Activated CD4-positive, alpha-beta T cell treated with anti-CD3 and anti-CD28 coated beads for 36 hours (primary cell): ENCODE measurements at regions not wholly inside any gene's neighbourhood (a gene's known extent, or its start where the extent isn't known, plus 50 kb on each side); places are given as distances from the start of the nearest gene placed in this dataset.

Experiments used
- ATAC-seq: fragments of 200-7000 bp; cut with Tn5 transposase; one replicate; pipeline ENCODE4 v1.10.0; 2021; ENCODE audit warnings: mild to moderate bottlenecking, moderate library complexity
- CTCF ChIA-PET: fragments of 350-600 bp; sonication (Branson Sonifier 250); formaldehyde crosslinking; loops from one replicate; lab custom pipeline; 2021; ENCODE audit warnings: antibody characterized with exemption; lab: Charles Lee
- POLR2A ChIA-PET: fragments of 350-600 bp; sonication (Branson Sonifier 250); formaldehyde crosslinking; loops from one replicate; lab custom pipeline; 2021; ENCODE audit warnings: antibody characterized with exemption, inconsistent platforms; lab: Charles Lee
- DNase-seq: peaks from one replicate; pipeline ENCODE4 v3.0.0-alpha.2; 2020
- H3K27ac Mint-ChIP-seq: one replicate; pipeline ENCODE4 v1.8.0; 2021; ENCODE audit warnings: mixed read lengths
- H3K27me3 Mint-ChIP-seq: one replicate; pipeline ENCODE4 v1.8.0; 2021; ENCODE audit warnings: mixed read lengths
- H3K36me3 Mint-ChIP-seq: one replicate; pipeline ENCODE4 v1.8.0; 2021; ENCODE audit warnings: low read depth, mixed read lengths
- H3K4me1 Mint-ChIP-seq: one replicate; pipeline ENCODE4 v1.8.0; 2021; ENCODE audit warnings: mixed read lengths
- H3K4me3 Mint-ChIP-seq: one replicate; pipeline ENCODE4 v1.8.0; 2021; ENCODE audit warnings: mild to moderate bottlenecking, moderate library complexity, mixed read lengths
- H3K9me3 Mint-ChIP-seq: one replicate; pipeline ENCODE4 v1.8.0; 2021; ENCODE audit warnings: low read depth, mixed read lengths
- intact Hi-C, 2 experiments: fragments of 100-400 bp; cut with DNase I in 1 of 2; cut with micrococcal nuclease in 1 of 2; formaldehyde crosslinking; loops; one replicate each; pipeline versions ENCODE4 v1.14.2 to v1.15.1; 2022 to 2024; cut with DNase I, micrococcal nuclease

- no peaks in the 10 kb centered on the region for H3K4me1 Mint-ChIP-seq
- H3K27ac Mint-ChIP-seq, result no peak overlapping the region
- no peak for DNase-seq
- H3K9me3 Mint-ChIP-seq, result no peaks in the 10 kb centered on the region
- POLR2A ChIA-PET, result no interaction called here
- no peak overlapping the region for H3K4me3 Mint-ChIP-seq
- ATAC-seq, result no peak
- CTCF ChIA-PET, result no interaction called here
- H3K36me3 Mint-ChIP-seq, result no peaks in the 10 kb centered on the region
- no peaks in the 10 kb centered on the region for H3K27me3 Mint-ChIP-seq
- intact Hi-C loops, result no loop called here
These were observed 433.7 kb upstream of the MYT1L start for GRCh38 chr2:2764739-2765138.

GRCh38 chr2:2764001-2764355 lies 432.9 kb upstream of the MYT1L start:
- Mint-ChIP-seq H3K27ac (no peak overlapping the region), H3K36me3 (no peaks in the 10 kb centered on the region), H3K27me3 (no peaks in the 10 kb centered on the region), H3K4me3 (no peak overlapping the region), H3K9me3 (no peaks in the 10 kb centered on the region), H3K4me1 (no peaks in the 10 kb centered on the region)
- no peak for ATAC-seq
- no peak for DNase-seq
- ChIA-PET POLR2A (no interaction called here), CTCF (no interaction called here)
- intact Hi-C loops, result no loop called here

GRCh38 chr2:2763351-2764000 lies 432.4 kb upstream of the MYT1L start:
- DNase-seq, result no peak
- ChIA-PET POLR2A (no interaction called here), CTCF (no interaction called here)
- ATAC-seq, result no peak
- H3K9me3 Mint-ChIP-seq, result no peaks in the 10 kb centered on the region
- intact Hi-C loops, result no loop called here
- no peak overlapping the region for H3K27ac Mint-ChIP-seq
- no peaks in the 10 kb centered on the region for H3K27me3 Mint-ChIP-seq
- no peaks in the 10 kb centered on the region for H3K36me3 Mint-ChIP-seq
- H3K4me1 Mint-ChIP-seq, result no peaks in the 10 kb centered on the region
- no peak overlapping the region for H3K4me3 Mint-ChIP-seq

GRCh38 chr2:2762913-2763312 lies 431.8 kb upstream of the MYT1L start:
- Mint-ChIP-seq H3K27me3 (no peaks in the 10 kb centered on the region), H3K27ac (no peak overlapping the region), H3K4me1 (no peaks in the 10 kb centered on the region), H3K9me3 (no peaks in the 10 kb centered on the region), H3K4me3 (no peak overlapping the region), H3K36me3 (no peaks in the 10 kb centered on the region)
- no peak for ATAC-seq
- POLR2A ChIA-PET, result no interaction called here
- no peak for DNase-seq
- CTCF ChIA-PET, result no interaction called here
- intact Hi-C loops, result no loop called here

GRCh38 chr2:2762166-2762908 lies 431.3 kb upstream of the MYT1L start:
- no peaks in the 10 kb centered on the region for H3K9me3 Mint-ChIP-seq
- no peak overlapping the region for H3K27ac Mint-ChIP-seq
- intact Hi-C loops, result no loop called here
- DNase-seq (no peak), ATAC-seq (no peak)
- H3K4me1 Mint-ChIP-seq, result no peaks in the 10 kb centered on the region
- POLR2A ChIA-PET, result no interaction called here
- H3K4me3 Mint-ChIP-seq, result no peak overlapping the region
- CTCF ChIA-PET, result interaction anchor here (0.7 kb wide), 1 partner anchor 347 kb away, joined by 3 read pairs; no protein-coding TSS in a partner anchor
- H3K36me3 Mint-ChIP-seq, result no peaks in the 10 kb centered on the region
- H3K27me3 Mint-ChIP-seq, result no peaks in the 10 kb centered on the region

- ChIA-PET POLR2A (no interaction called here), CTCF (no interaction called here)
- intact Hi-C loops, result no loop called here
- Mint-ChIP-seq H3K9me3 (peaks cover 3% of the 10 kb centered on the region), H3K27me3 (no peaks in the 10 kb centered on the region), H3K4me1 (no peaks in the 10 kb centered on the region), H3K36me3 (no peaks in the 10 kb centered on the region), H3K27ac (no peak overlapping the region), H3K4me3 (no peak overlapping the region)
- no peak for DNase-seq
- no peak for ATAC-seq
These were observed 427.8 kb upstream of the MYT1L start for GRCh38 chr2:2758793-2759367.

- peaks cover 11% of the 10 kb centered on the region for H3K9me3 Mint-ChIP-seq
- intact Hi-C loops, result no loop called here
- no peaks in the 10 kb centered on the region for H3K4me1 Mint-ChIP-seq
- no peaks in the 10 kb centered on the region for H3K27me3 Mint-ChIP-seq
- no peaks in the 10 kb centered on the region for H3K36me3 Mint-ChIP-seq
- no peak for DNase-seq
- no peak for ATAC-seq
- CTCF ChIA-PET, result no interaction called here
- no peak overlapping the region for H3K27ac Mint-ChIP-seq
- POLR2A ChIA-PET, result no interaction called here
- no peak overlapping the region for H3K4me3 Mint-ChIP-seq
These were observed 426.7 kb upstream of the MYT1L start for GRCh38 chr2:2757764-2758163.

GRCh38 chr2:2756886-2757285 lies 425.8 kb upstream of the MYT1L start:
- H3K36me3 Mint-ChIP-seq, result no peaks in the 10 kb centered on the region
- ChIA-PET POLR2A (no interaction called here), CTCF (no interaction called here)
- intact Hi-C loops, result no loop called here
- ATAC-seq, result no peak
- peaks cover 13% of the 10 kb centered on the region for H3K9me3 Mint-ChIP-seq
- H3K27ac Mint-ChIP-seq, result no peak overlapping the region
- no peak overlapping the region for H3K4me3 Mint-ChIP-seq
- no peaks in the 10 kb centered on the region for H3K4me1 Mint-ChIP-seq
- no peak for DNase-seq
- no peaks in the 10 kb centered on the region for H3K27me3 Mint-ChIP-seq

- no peaks in the 10 kb centered on the region for H3K27me3 Mint-ChIP-seq
- no peaks in the 10 kb centered on the region for H3K4me1 Mint-ChIP-seq
- no peak overlapping the region for H3K27ac Mint-ChIP-seq
- ChIA-PET CTCF (no interaction called here), POLR2A (no interaction called here)
- H3K36me3 Mint-ChIP-seq, result no peaks in the 10 kb centered on the region
- DNase-seq, result no peak
- H3K4me3 Mint-ChIP-seq, result no peak overlapping the region
- no peak for ATAC-seq
- intact Hi-C loops, result no loop called here
- H3K9me3 Mint-ChIP-seq, result peaks cover 15% of the 10 kb centered on the region
These were observed 424.9 kb upstream of the MYT1L start for GRCh38 chr2:2755990-2756389.

- intact Hi-C loops, result no loop called here
- ChIA-PET POLR2A (no interaction called here), CTCF (no interaction called here)
- no peak overlapping the region for H3K27ac Mint-ChIP-seq
- H3K4me3 Mint-ChIP-seq, result no peak overlapping the region
- no peaks in the 10 kb centered on the region for H3K4me1 Mint-ChIP-seq
- DNase-seq, result no peak
- H3K9me3 Mint-ChIP-seq, result peaks cover 18% of the 10 kb centered on the region
- no peaks in the 10 kb centered on the region for H3K36me3 Mint-ChIP-seq
- ATAC-seq, result no peak
- no peaks in the 10 kb centered on the region for H3K27me3 Mint-ChIP-seq
These were observed 423.9 kb upstream of the MYT1L start for GRCh38 chr2:2754940-2755339.

GRCh38 chr2:2751715-2752315 lies 420.7 kb upstream of the MYT1L start:
- no peak for ATAC-seq
- intact Hi-C loops, result no loop called here
- Mint-ChIP-seq H3K4me1 (no peaks in the 10 kb centered on the region), H3K4me3 (no peak overlapping the region), H3K27me3 (no peaks in the 10 kb centered on the region), H3K9me3 (peaks cover 18% of the 10 kb centered on the region), H3K36me3 (no peaks in the 10 kb centered on the region), H3K27ac (no peak overlapping the region)
- CTCF ChIA-PET, result no interaction called here
- no peak for DNase-seq
- POLR2A ChIA-PET, result no interaction called here
